Panc1 (cell line): ENCODE measurements at regions not wholly inside any gene's neighbourhood (a gene's known extent, or its start where the extent isn't known, plus 50 kb on each side); places are given as distances from the start of the nearest gene placed in this dataset.

ENCODE experiments used
- ATAC-seq: fragments of 200-7000 bp; cut with Tn5 transposase; 2 replicates; pipeline ENCODE4 v1.9.1; 2020; ENCODE audit warnings: mild to moderate bottlenecking, moderate library complexity
- BruUV-seq: library from RNA; stranded (reverse); fragments of 400-500 nt; replicated peaks from 2 replicates; lab custom pipeline; 2021; lab: Mats Ljungman, UMichigan
- CTCF ChIA-PET: fragments of 300-600 bp; sonication (Branson Sonifier 250); formaldehyde crosslinking; loops from one replicate; lab custom pipeline; 2022; ENCODE audit warnings: antibody characterized with exemption; lab: Charles Lee
- POLR2A ChIA-PET: fragments of 300-600 bp; sonication (Branson Sonifier 250); formaldehyde crosslinking; loops from one replicate; lab custom pipeline; 2022; ENCODE audit warnings: antibody characterized with exemption; lab: Charles Lee
- DNase-seq: peaks from one replicate; pipeline ENCODE4 v3.0.0-alpha.2; 2010; ENCODE audit warnings: low read depth, low spot score
- H3K27ac ChIP-seq: 2 replicates; pipeline ENCODE4 v1.5.1; 2011; ENCODE audit warnings: mild to moderate bottlenecking, low read length, inconsistent platforms
- H3K27me3 ChIP-seq: fragments of 200-500 bp; sonication (Bioruptor generic); 2 replicates; pipeline ENCODE4 v1.6.0; 2014; ENCODE audit warnings: low read length, inconsistent platforms; ENCODE audit not compliant: control insufficient read depth, insufficient read depth
- H3K36me3 ChIP-seq: fragments of 200-500 bp; sonication (Bioruptor generic); 2 replicates; pipeline ENCODE4 v1.5.1; 2014; ENCODE audit warnings: inconsistent platforms, mild to moderate bottlenecking, low read length, moderate library complexity; ENCODE audit not compliant: control insufficient read depth, insufficient read depth
- H3K4me1 ChIP-seq: 2 replicates; pipeline ENCODE4 v1.5.1; 2011; ENCODE audit warnings: inconsistent platforms, mild to moderate bottlenecking, low read length, moderate library complexity; ENCODE audit not compliant: control insufficient read depth, insufficient read depth
- H3K4me3 ChIP-seq, 2 experiments: 2 replicates each; pipeline ENCODE4 v1.5.1; 2011 to 2012; ENCODE audit warnings: low read depth in 2 of 2, low read length in 2 of 2, mild to moderate bottlenecking in 2 of 2, inconsistent platforms in 1 of 2, moderate library complexity in 1 of 2
- H3K9me3 ChIP-seq: fragments of 200-500 bp; sonication (Bioruptor generic); 2 replicates; pipeline ENCODE4 v1.5.1; 2014; ENCODE audit warnings: low read depth, mild to moderate bottlenecking, inconsistent platforms, low read length, moderate library complexity; ENCODE audit not compliant: control insufficient read depth, insufficient read depth
- CTCF ChIP-seq: fragments of 450-650 bp; IDR thresholded peaks from 2 replicates; pipeline ENCODE4 v1.5.1; 2017; ENCODE audit warnings: mild to moderate bottlenecking
- POLR2AphosphoS5 ChIP-seq: IDR thresholded peaks from 2 replicates; pipeline ENCODE4 v1.6.1; 2012; ENCODE audit warnings: mild to moderate bottlenecking, low read depth, low read length, moderate library complexity
- SIN3A ChIP-seq: IDR thresholded peaks from 2 replicates; pipeline ENCODE4 v1.6.1; 2012; ENCODE audit warnings: low read depth, mild to moderate bottlenecking, low read length, moderate library complexity, borderline replicate concordance; ENCODE audit not compliant: insufficient read depth
- TCF7L2 ChIP-seq: IDR thresholded peaks from 2 replicates; pipeline ENCODE4 v1.6.1; 2011; ENCODE audit warnings: mild to moderate bottlenecking, low read depth, low read length, inconsistent platforms
- in situ Hi-C: cut with HindIII; loops from 2 replicates; pipeline ENCODE4 v1.10.0; 2016; ENCODE audit warnings: low sequenced_read_pairs, low pct_unique_long_range_greater_than_20kb
- intact Hi-C: fragments of 100-400 bp; cut with micrococcal nuclease; formaldehyde crosslinking; loops from one replicate; pipeline ENCODE4 v1.10.0; 2022; ENCODE audit not compliant: unreplicated experiment
- TF ChIP-seq, protein P1 (sequence below), 2 experiments: IDR thresholded peaks; 2 replicates each; pipeline ENCODE4 v1.6.1; 2011 to 2012; ENCODE audit warnings: low read depth in 2 of 2, control low read depth in 1 of 2, low read length in 1 of 2, mild to moderate bottlenecking in 1 of 2, moderate library complexity in 1 of 2; ENCODE audit not compliant: insufficient read depth in 1 of 2

DNA sequence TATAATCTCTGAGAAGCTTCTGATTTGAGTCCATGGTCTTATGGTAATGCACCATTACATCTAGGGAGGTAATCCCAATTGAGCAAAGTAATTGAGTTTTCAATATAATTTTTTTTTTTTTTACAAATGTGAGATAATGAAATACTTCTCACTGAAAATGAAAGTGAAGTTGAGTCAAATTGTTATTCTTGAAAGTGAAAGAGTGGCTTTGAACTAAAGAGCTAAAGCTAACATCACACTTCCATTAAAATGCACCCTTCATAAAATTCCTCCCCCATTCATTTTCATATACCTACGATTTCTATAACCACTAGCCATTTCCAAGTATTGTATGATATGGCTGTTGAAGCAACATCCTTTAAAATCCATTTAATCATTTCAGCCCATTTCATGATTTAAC lies 149.1 kb upstream of the IMPG1 start:
- Histone ChIP-seq H3K27ac (no peak overlapping the region), H3K4me1 (no peaks in the 10 kb centered on the region), H3K27me3 (no peaks in the 10 kb centered on the region), H3K4me3 (no peak overlapping the region), H3K9me3 (no peaks in the 10 kb centered on the region), H3K36me3 (no peaks in the 10 kb centered on the region)
- TF ChIP-seq TCF7L2 (no peak), SIN3A (no peak), POLR2AphosphoS5 (no peak), CTCF (no peak)
- TF ChIP-seq, protein P1, sequence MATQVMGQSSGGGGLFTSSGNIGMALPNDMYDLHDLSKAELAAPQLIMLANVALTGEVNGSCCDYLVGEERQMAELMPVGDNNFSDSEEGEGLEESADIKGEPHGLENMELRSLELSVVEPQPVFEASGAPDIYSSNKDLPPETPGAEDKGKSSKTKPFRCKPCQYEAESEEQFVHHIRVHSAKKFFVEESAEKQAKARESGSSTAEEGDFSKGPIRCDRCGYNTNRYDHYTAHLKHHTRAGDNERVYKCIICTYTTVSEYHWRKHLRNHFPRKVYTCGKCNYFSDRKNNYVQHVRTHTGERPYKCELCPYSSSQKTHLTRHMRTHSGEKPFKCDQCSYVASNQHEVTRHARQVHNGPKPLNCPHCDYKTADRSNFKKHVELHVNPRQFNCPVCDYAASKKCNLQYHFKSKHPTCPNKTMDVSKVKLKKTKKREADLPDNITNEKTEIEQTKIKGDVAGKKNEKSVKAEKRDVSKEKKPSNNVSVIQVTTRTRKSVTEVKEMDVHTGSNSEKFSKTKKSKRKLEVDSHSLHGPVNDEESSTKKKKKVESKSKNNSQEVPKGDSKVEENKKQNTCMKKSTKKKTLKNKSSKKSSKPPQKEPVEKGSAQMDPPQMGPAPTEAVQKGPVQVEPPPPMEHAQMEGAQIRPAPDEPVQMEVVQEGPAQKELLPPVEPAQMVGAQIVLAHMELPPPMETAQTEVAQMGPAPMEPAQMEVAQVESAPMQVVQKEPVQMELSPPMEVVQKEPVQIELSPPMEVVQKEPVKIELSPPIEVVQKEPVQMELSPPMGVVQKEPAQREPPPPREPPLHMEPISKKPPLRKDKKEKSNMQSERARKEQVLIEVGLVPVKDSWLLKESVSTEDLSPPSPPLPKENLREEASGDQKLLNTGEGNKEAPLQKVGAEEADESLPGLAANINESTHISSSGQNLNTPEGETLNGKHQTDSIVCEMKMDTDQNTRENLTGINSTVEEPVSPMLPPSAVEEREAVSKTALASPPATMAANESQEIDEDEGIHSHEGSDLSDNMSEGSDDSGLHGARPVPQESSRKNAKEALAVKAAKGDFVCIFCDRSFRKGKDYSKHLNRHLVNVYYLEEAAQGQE (IDR thresholded peaks at IDR 0.05; ENCODE audit: insufficient read depth in 1 of 2, low read depth in 2 of 2, low read length in 1 of 2): no peak
- POLR2A ChIA-PET: no interaction called here
- intact Hi-C loops: no loop called here
- no peak for ATAC-seq
- no TSS peak for BruUV-seq
- no peak for DNase-seq
- in situ Hi-C loops: no loop called here
- CTCF ChIA-PET: no interaction called here

DNA sequence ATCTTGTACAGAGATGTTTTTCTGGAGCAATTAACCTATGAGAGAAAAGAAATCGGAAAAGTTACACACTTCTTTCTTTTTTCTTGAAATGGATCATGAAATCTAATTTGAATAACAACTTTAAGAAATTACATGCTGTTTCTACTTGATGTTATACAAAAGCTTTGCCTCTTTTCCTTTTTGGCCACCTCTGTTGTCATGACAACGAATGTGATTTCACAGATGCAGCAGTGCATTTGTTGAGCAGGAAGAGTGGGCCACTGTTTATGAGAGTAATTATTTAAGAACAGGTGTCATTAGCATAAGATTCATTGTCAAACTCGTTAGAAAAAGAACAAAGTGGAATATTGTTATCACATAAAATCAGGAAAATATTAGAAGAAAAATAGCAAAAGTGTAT lies 148.3 kb upstream of the IMPG1 start:
- BruUV-seq: no TSS peak
- TF ChIP-seq, protein P1 (IDR thresholded peaks at IDR 0.05; ENCODE audit: insufficient read depth in 1 of 2, low read depth in 2 of 2, low read length in 1 of 2): no peak
- no peak for TF ChIP-seq CTCF
- no peak for TF ChIP-seq POLR2AphosphoS5
- no peak for TF ChIP-seq SIN3A
- Histone ChIP-seq H3K4me1 (no peaks in the 10 kb centered on the region), H3K4me3 (no peak overlapping the region), H3K27me3 (no peaks in the 10 kb centered on the region), H3K36me3 (no peaks in the 10 kb centered on the region), H3K27ac (no peak overlapping the region), H3K9me3 (no peaks in the 10 kb centered on the region)
- intact Hi-C loops (no loop called here), in situ Hi-C loops (no loop called here)
- ATAC-seq: no peak
- CTCF ChIA-PET: no interaction called here
- POLR2A ChIA-PET: no interaction called here
- DNase-seq: no peak
